AG04450 (cell line): ENCODE measurements at regions not wholly inside any gene's neighbourhood (a gene's known extent, or its start where the extent isn't known, plus 50 kb on each side); places are given as distances from the start of the nearest gene placed in this dataset.

Experiments used
- CTCF ChIA-PET: fragments of 300-600, 350-600 bp; formaldehyde crosslinking; extraction: SDS; loops from one replicate; lab custom pipeline; 2022; ENCODE audit warnings: antibody characterized with exemption, inconsistent platforms; lab: Charles Lee
- POLR2A ChIA-PET: fragments of 350-600 bp; formaldehyde crosslinking; extraction: SDS; loops from one replicate; lab custom pipeline; 2021; ENCODE audit warnings: antibody characterized with exemption, inconsistent platforms; lab: Yijun Ruan, JAX
- DNase-seq: peaks from one replicate; pipeline ENCODE4 v3.0.0-alpha.2; 2011; ENCODE audit warnings: low read depth, low spot score
- H3K27ac ChIP-seq: one replicate; pipeline ENCODE4 v1.5.1; 2012; ENCODE audit warnings: low read depth, low read length, control low read depth
- H3K27me3 ChIP-seq: one replicate; pipeline ENCODE4 v1.6.0; 2012; ENCODE audit warnings: low read length; ENCODE audit not compliant: control insufficient read depth, insufficient read depth
- H3K4me3 ChIP-seq: 2 replicates; pipeline ENCODE4 v1.5.1; 2011; ENCODE audit warnings: mild to moderate bottlenecking, low read depth, low read length, control low read depth
- H3K9me3 ChIP-seq: 2 replicates; pipeline ENCODE4 v1.5.1; 2012; ENCODE audit warnings: low read length; ENCODE audit not compliant: control insufficient read depth, insufficient read depth
- TF ChIP-seq, protein P1 (sequence below): IDR thresholded peaks from 2 replicates; pipeline ENCODE4 v1.5.1; 2011; ENCODE audit warnings: low read depth, low read length, control low read depth, inconsistent platforms

DNA sequence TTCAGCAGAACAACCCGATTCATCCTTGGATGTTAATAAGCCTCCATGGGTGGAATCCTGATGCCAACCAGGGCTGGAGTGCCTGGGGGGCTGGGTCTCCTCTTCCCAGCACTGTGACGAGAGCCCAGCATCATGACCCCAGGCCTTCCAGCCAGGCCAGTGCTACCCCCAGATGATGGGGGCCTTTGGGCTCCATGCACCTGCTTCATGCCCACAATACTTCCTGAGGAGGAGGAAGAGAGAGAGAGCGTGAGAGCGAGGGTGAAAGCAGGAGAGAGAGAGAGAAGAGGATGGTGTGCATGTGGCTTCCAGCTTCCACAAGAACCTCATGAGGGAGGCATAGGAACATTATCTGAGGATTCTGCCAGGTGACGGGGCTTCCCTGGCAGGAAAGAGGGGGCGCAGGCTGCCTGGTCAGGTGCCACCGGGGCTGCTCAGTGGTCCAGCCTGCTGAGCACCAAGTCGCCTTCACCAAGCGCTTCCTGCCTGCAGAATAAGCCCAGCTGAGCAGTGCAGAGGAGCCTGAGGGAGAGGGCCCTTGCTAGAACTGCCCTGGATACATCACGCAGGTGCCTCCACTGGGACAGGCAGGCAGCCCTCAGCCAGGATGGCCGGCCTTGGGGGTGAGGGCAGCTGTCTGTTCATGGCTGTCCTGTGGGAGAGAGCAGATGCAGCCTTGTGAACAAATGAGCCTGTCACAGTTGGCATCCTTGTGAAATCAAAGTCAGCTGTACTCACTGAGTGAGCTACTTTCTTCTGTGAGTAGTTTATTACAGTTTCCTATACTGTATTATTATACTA lies 243.3 kb upstream of the B3GAT1 start:
- ChIA-PET POLR2A (no interaction called here), CTCF (no interaction called here)
- no peaks in the 10 kb centered on the region for H3K27me3 ChIP-seq
- no peak overlapping the region for H3K4me3 ChIP-seq
- H3K27ac ChIP-seq = no peak overlapping the region
- peaks cover 57% of the 10 kb centered on the region for H3K9me3 ChIP-seq
- no peak for DNase-seq
- TF ChIP-seq, protein P1, sequence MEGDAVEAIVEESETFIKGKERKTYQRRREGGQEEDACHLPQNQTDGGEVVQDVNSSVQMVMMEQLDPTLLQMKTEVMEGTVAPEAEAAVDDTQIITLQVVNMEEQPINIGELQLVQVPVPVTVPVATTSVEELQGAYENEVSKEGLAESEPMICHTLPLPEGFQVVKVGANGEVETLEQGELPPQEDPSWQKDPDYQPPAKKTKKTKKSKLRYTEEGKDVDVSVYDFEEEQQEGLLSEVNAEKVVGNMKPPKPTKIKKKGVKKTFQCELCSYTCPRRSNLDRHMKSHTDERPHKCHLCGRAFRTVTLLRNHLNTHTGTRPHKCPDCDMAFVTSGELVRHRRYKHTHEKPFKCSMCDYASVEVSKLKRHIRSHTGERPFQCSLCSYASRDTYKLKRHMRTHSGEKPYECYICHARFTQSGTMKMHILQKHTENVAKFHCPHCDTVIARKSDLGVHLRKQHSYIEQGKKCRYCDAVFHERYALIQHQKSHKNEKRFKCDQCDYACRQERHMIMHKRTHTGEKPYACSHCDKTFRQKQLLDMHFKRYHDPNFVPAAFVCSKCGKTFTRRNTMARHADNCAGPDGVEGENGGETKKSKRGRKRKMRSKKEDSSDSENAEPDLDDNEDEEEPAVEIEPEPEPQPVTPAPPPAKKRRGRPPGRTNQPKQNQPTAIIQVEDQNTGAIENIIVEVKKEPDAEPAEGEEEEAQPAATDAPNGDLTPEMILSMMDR = no peak

DNA sequence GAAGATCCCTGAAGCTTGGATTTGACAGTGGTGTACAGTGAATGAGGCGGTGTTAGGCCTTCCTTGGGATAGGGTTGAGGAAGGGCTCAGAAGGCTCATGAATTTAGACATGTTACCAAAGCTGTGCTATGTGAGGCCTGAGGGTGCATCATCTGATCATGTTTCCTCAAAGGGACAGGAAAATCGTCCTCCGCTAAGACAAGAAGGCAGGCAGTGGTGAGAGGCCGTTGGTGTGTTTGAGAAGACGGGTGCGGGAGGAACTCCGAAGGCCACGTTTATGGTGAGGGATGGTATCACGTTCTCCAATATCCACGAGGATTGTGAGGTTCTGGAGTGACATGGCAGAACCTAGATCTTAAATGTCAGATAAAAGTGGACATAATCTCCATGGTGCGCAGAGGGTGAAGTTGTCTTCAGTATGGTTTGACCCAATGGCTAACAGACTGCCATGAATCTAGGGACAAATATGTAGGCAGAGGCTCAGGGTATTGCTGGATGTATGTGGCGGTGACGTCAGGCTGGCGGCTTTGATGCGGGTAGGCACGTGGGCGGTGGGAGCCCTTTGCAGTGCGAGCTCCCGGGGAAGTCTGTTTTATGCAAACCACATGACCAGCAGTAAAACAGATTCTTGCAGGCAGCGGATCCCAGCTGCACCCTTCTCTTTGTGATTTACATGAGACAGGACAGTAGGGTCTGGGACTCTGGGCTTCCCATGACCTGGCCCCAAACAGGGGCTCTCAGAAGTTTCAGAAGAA lies 242.3 kb upstream of the B3GAT1 start:
- POLR2A ChIA-PET = no interaction called here
- Histone ChIP-seq H3K9me3 (peaks cover 55% of the 10 kb centered on the region), H3K4me3 (no peak overlapping the region), H3K27ac (no peak overlapping the region), H3K27me3 (no peaks in the 10 kb centered on the region)
- DNase-seq = no peak
- TF ChIP-seq, protein P1 = no peak
- CTCF ChIA-PET = no interaction called here

DNA sequence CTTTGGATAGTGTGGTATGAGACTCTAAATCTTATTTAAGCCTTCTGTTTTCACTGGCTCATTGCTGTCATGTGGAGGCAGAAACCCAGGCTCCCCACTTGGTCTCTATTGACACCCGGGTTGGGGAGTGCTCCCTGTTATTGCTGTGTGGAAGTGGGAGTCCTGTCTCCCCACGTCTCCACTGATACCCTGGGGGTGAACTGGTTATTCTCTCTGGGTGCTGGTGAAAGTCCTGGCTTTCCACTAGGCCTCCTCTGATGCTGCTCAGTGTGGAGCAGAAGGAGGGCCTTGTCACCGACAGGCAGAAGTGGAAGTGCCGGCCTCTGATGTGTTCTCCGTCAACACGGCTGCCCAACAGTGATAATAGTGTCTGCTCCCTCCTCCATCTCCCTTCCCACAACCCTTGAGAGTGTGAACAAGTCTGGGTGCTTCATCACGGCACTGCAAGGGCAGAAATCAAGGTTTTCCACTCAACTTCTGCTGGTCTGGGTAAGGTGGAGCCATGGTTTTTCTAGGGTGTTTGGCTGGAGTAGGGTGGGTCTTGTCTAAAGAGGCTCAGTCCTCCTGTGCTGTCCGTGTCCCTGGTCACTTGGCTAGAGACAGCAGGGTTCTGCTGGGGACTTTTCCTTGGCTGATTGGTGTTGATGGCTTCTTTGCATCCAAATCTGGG lies 240.7 kb upstream of the B3GAT1 start:
- DNase-seq = no peak
- Histone ChIP-seq H3K27me3 (no peaks in the 10 kb centered on the region), H3K27ac (no peak overlapping the region), H3K9me3 (peaks cover 42% of the 10 kb centered on the region), H3K4me3 (no peak overlapping the region)
- POLR2A ChIA-PET = no interaction called here
- CTCF ChIA-PET = no interaction called here
- TF ChIP-seq, protein P1 = no peak

DNA sequence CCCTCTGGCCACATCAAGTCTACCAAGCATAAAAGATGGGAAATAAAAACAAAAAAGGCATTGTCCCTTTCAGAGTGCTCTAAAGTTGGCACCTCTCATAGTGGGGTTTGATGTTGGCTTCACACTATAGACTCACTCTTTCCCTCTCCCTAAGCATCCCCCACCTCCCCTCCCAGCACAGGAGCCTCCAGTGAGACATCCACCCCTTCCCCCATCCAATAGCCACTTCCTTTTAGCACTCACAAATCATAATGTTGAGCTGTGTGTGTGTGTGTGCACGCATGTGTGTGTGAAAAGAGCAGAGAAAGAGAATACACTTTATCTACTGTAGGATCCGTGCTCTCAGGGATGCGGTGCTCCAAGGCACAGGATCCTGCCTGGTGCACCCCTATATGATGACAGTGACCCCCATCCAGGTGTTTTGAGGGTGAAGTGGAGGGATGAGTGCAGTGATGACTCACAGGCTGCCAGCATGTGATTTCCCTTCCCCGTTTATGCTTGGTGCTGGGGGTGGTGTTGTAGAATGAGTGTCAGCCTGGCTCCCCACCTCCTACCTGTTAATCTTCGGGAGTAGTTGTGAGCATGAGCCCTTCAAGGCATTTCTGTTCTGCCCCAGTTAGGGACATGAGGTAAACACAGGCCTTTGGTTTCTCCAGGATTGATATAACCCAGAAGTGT lies 235.2 kb upstream of the B3GAT1 start:
- ChIA-PET CTCF (no interaction called here), POLR2A (no interaction called here)
- H3K27me3 ChIP-seq = no peaks in the 10 kb centered on the region
- DNase-seq = no peak
- TF ChIP-seq, protein P1 = no peak
- no peak overlapping the region for H3K4me3 ChIP-seq
- peaks cover 47% of the 10 kb centered on the region for H3K9me3 ChIP-seq
- no peak overlapping the region for H3K27ac ChIP-seq
